HepG2 (cell line): ENCODE measurements at regions not wholly inside any gene's neighbourhood (a gene's known extent, or its start where the extent isn't known, plus 50 kb on each side); places are given as distances from the start of the nearest gene placed in this dataset.

Experiments
- ATAC-seq: fragments of 200-7000 bp; cut with Tn5 transposase; 3 replicates; pipeline ENCODE4 v1.9.1; 2020; ENCODE audit warnings: mild to moderate bottlenecking, moderate library complexity
- BruUV-seq: library from RNA; stranded (reverse); fragments of 400-500 nt; replicated peaks from 2 replicates; lab custom pipeline; 2021; lab: Mats Ljungman, UMichigan
- CTCF ChIA-PET: fragments of 300-600 bp; formaldehyde crosslinking; extraction: SDS; loops from one replicate; lab custom pipeline; 2021; ENCODE audit warnings: low total read pairs, inconsistent platforms, low intra/inter-chr PET ratio; lab: Yijun Ruan, JAX
- POLR2A ChIA-PET: fragments of 350-600 bp; sonication (Branson Sonifier 250); formaldehyde crosslinking; loops from one replicate; lab custom pipeline; 2020; ENCODE audit warnings: antibody characterized with exemption, inconsistent platforms; lab: Yijun Ruan, JAX
- DNase-seq: peaks from one replicate; pipeline ENCODE4 v3.0.0-alpha.2; 2015; ENCODE audit warnings: low spot score
- FAIRE-seq: peaks from 3 replicates; lab custom pipeline; 2011; peaks lifted over from hg19 to GRCh38; lab: Jason Lieb, UNC
- H2AFZ ChIP-seq: one replicate; pipeline ENCODE4 v1.6.1; 2011; ENCODE audit warnings: low read length, inconsistent platforms
- H3K27ac ChIP-seq: fragments of 300-600 bp; 3 replicates; pipeline ENCODE4 v1.8.0; 2011; ENCODE audit warnings: mixed run types, mild to moderate bottlenecking, mixed read lengths, low read length, inconsistent platforms; ENCODE audit not compliant: insufficient read depth; ENCODE audit errors: extremely low read length
- H3K27me3 ChIP-seq, 2 experiments: fragments of 200-600 bp in 1 of 2; 2 replicates in 1 of 2; 3 replicates in 1 of 2; pipeline versions ENCODE4 v1.6.0 to v1.8.0; 2011; ENCODE audit warnings: low read length in 2 of 2, mild to moderate bottlenecking in 2 of 2, moderate library complexity in 2 of 2, inconsistent platforms in 1 of 2; ENCODE audit not compliant: insufficient read depth in 2 of 2, control insufficient read depth in 1 of 2
- H3K36me3 ChIP-seq, 2 experiments: fragments of 200-600 bp in 1 of 2; replicated peaks in 1 of 2; 2 replicates in 1 of 2; 3 replicates in 1 of 2; pipeline versions ENCODE4 v1.5.1 to v1.8.0; 2011; ENCODE audit warnings: low read length in 2 of 2, inconsistent platforms in 1 of 2; ENCODE audit not compliant: insufficient read depth in 2 of 2, control insufficient read depth in 1 of 2
- H3K4me1 ChIP-seq: 2 replicates; pipeline ENCODE4 v1.5.1; 2012; ENCODE audit warnings: low read length, inconsistent platforms; ENCODE audit not compliant: insufficient read depth
- H3K4me2 ChIP-seq: 2 replicates; pipeline ENCODE4 v1.6.0; 2011; ENCODE audit warnings: low read depth, low read length, inconsistent platforms
- H3K4me3 ChIP-seq, 3 experiments: fragments of 200-600 bp in 1 of 3; sonication (generic), shearing (Covaris generic) in 1 of 3; replicated peaks in 1 of 3; 2 replicates each; pipeline ENCODE4 v1.5.1; 2011 to 2016; ENCODE audit warnings: low read length in 3 of 3, inconsistent platforms in 2 of 3, low read depth in 2 of 3, mild to moderate bottlenecking in 2 of 3, control low read depth in 1 of 3, mixed read lengths in 1 of 3; ENCODE audit not compliant: insufficient read depth in 1 of 3
- H3K79me2 ChIP-seq: one replicate; pipeline ENCODE4 v1.6.1; 2011; ENCODE audit warnings: low read length, inconsistent platforms; ENCODE audit not compliant: insufficient read depth
- H3K9ac ChIP-seq: 2 replicates; pipeline ENCODE4 v1.6.0; 2011; ENCODE audit warnings: mild to moderate bottlenecking, low read depth, low read length, inconsistent platforms; ENCODE audit not compliant: insufficient read depth
- H3K9me3 ChIP-seq: 2 replicates; pipeline ENCODE4 v1.5.1; 2012; ENCODE audit warnings: mild to moderate bottlenecking, low read length
- H4K20me1 ChIP-seq: 2 replicates; pipeline ENCODE4 v1.6.0; 2011; ENCODE audit warnings: inconsistent platforms, mild to moderate bottlenecking, low read length, moderate library complexity; ENCODE audit not compliant: insufficient read depth
- CEBPB ChIP-seq: IDR thresholded peaks from 2 replicates; pipeline ENCODE4 v1.6.1; 2011; ENCODE audit warnings: low read depth, low read length, improper control_type of control experiment, borderline replicate concordance
- EZH2 ChIP-seq: conservative IDR thresholded peaks from 2 replicates; pipeline ENCODE4 v1.6.1; 2012; ENCODE audit warnings: mild to moderate bottlenecking, low read depth, low read length, moderate library complexity
- FOSL2 ChIP-seq: sonication (generic); formaldehyde crosslinking; IDR thresholded peaks from 2 replicates; pipeline ENCODE4 v1.4.0; 2020; ENCODE audit warnings: missing genetic modification reagents
- JUND ChIP-seq: sonication (generic); formaldehyde crosslinking; IDR thresholded peaks from 2 replicates; pipeline ENCODE4 v1.8.0; 2022; ENCODE audit warnings: mild to moderate bottlenecking, missing genetic modification reagents
- KDM4B ChIP-seq: sonication (generic); formaldehyde crosslinking; IDR thresholded peaks from 2 replicates; pipeline ENCODE4 v1.4.0; 2020; ENCODE audit warnings: missing genetic modification reagents
- MEIS2 ChIP-seq: sonication (generic); formaldehyde crosslinking; IDR thresholded peaks from 2 replicates; pipeline ENCODE4 v1.9.0; 2021; ENCODE audit warnings: mild to moderate bottlenecking, missing genetic modification reagents
- MYNN ChIP-seq: sonication (generic); formaldehyde crosslinking; IDR thresholded peaks from 2 replicates; pipeline ENCODE4 v1.4.0; 2020; ENCODE audit warnings: mild to moderate bottlenecking, low read depth, missing genetic modification reagents
- TEAD3 ChIP-seq: optimal IDR thresholded peaks from 2 replicates; pipeline ENCODE3; 2016; ENCODE audit warnings: borderline replicate concordance
- WGBS: methylation state at CpG from one replicate; pipeline ENCODE4 v1.1.6; 2017; ENCODE audit warnings: low lambda C conversion rate; 5-methylcytosine and 5-hydroxymethylcytosine counted together
- in situ Hi-C: cut with HindIII; loops from 2 replicates; pipeline ENCODE4 v1.10.0; 2017; ENCODE audit warnings: low pct_unique_long_range_greater_than_20kb; ENCODE audit not compliant: extremely low pct_ligation_motif_present
- intact Hi-C: fragments of 100-400 bp; cut with micrococcal nuclease; formaldehyde crosslinking; loops from one replicate; pipeline ENCODE4 v1.10.0; 2022; ENCODE audit not compliant: unreplicated experiment
- TF ChIP-seq, protein P1 (sequence below): sonication (generic); formaldehyde crosslinking; IDR thresholded peaks from 2 replicates; pipeline ENCODE4 v1.5.1; 2020; ENCODE audit warnings: mild to moderate bottlenecking, moderate library complexity, missing genetic modification reagents
- TF ChIP-seq, protein P2 (sequence below): sonication (generic); formaldehyde crosslinking; IDR thresholded peaks from 2 replicates; pipeline ENCODE4 v1.5.1; 2020; ENCODE audit warnings: mild to moderate bottlenecking, missing genetic modification reagents, borderline replicate concordance

DNA sequence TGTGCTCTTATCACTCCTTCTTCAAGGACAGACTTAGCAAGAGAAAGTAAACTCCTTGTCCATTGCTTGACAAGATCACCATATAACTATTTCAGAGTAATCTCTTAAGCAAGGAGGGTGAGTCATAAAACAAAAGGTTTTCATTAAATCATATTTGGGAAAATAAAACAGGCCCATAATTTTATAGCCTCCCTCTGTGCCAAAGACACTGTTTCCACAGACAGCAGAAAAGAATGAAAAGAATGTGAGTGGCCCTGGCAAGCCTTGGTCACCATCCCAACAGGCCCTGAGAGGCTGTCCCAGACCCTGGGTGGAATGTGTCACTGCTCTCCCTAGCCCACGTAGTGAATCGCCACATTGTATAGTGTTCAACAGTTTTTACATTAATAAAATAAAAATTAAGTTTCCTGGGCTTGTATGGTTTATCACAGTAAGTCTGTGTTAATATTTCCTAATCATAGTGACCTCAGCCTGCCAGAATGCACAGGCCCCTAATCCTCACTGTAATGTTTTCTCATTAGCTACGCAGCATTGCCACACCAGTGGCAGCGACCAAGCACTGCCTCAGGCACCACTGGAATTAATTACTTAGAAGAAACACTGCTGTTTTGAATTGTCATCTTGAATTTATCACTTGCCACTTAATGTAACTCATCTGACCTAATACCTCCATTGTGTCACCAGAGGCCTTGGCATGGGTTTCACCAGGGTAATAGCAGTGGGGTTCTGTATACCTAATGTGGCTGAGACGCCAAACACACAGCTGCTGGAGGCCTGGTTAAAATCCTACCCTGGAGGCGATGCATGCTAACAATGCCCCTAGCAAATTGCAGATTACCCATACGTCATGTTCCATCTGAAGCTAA is 401.9 kb downstream of the LNPK start:
- POLR2A ChIA-PET: no interaction called here
- ATAC-seq (peak; percentile 79), FAIRE-seq (no peak), DNase-seq (no peak)
- TF ChIP-seq FOSL2 (CRISPR knock-in tag) (0 out of 2 replicates have a peak, but pooled peaks have one; percentile 27), TEAD3 (CRISPR knock-in tag) (peak; percentile 51), MYNN (CRISPR knock-in tag) (no peak), CEBPB (0 out of 2 replicates have a peak, but pooled peaks have one; percentile 21)
- Histone ChIP-seq H3K27ac (no peak overlapping the region), H3K9ac (no peak overlapping the region), H3K79me2 (peaks cover 46% of the 10 kb centered on the region), H3K4me1 (peaks cover 54% of the 10 kb centered on the region), H3K9me3 (no peaks in the 10 kb centered on the region), H2AFZ (no peak overlapping the region), H3K27me3 (no peaks in the 10 kb centered on the region), H3K36me3 (no peaks in the 10 kb centered on the region), H3K4me3 (no peak overlapping the region), H4K20me1 (no peaks in the 10 kb centered on the region), H3K4me2 (no peak overlapping the region)
- CTCF ChIA-PET: no interaction called here
- WGBS: 66% methylated on average over 7 of the region's 7 CpGs
- intact Hi-C loops (loop anchor here (10.0 kb wide), 1 partner anchor 405 kb away; the partner anchor contains the start of gene LNPK), in situ Hi-C loops (no loop called here)
- no TSS peak for BruUV-seq

DNA sequence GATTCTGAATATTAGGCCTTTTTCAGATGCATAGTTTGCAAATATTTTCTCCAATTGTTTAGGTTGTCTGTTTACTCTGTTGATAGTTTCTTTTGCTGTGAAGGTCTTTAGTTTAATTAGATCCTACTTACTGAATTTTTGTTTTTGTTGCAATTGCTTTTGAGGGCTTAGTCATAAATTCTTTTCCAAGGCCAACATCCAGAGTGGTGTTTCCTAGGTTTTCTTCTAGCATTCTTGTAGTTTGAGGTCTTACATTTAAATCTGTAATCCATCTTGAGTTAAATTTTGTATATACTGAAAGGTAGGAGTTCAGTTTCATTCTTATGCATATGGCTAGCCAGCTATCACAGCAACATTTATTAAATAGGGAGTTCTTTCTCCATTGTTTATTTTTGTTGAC is 404.8 kb downstream of the LNPK start:
- H3K27ac ChIP-seq: no peak overlapping the region
- DNase-seq: no peak
- H3K4me1 ChIP-seq: peaks cover 49% of the 10 kb centered on the region
- H3K4me2 ChIP-seq: peak overlapping the region; percentile 8; the same call in 1 of the 2 replicates
- H3K36me3 ChIP-seq: no peaks in the 10 kb centered on the region
- no peaks in the 10 kb centered on the region for H3K9me3 ChIP-seq
- ChIA-PET POLR2A (interaction anchor here (2.7 kb wide), 1 partner anchor 9 kb away, joined by 10 read pairs; no protein-coding TSS in a partner anchor), CTCF (no interaction called here)
- no peak for ATAC-seq
- H3K79me2 ChIP-seq: peaks cover 48% of the 10 kb centered on the region
- FAIRE-seq: no peak
- no peaks in the 10 kb centered on the region for H3K27me3 ChIP-seq
- in situ Hi-C loops: no loop called here
- H4K20me1 ChIP-seq: no peaks in the 10 kb centered on the region
- no TSS peak for BruUV-seq
- intact Hi-C loops: no loop called here
- H2AFZ ChIP-seq: no peak overlapping the region
- H3K4me3 ChIP-seq: no peak overlapping the region
- H3K9ac ChIP-seq: no peak overlapping the region
- TF ChIP-seq EZH2 (no peak), JUND (CRISPR knock-in tag) (no peak), TEAD3 (CRISPR knock-in tag) (no peak), KDM4B (CRISPR knock-in tag) (no peak), MEIS2 (CRISPR knock-in tag) (no peak)
- TF ChIP-seq, protein P1, sequence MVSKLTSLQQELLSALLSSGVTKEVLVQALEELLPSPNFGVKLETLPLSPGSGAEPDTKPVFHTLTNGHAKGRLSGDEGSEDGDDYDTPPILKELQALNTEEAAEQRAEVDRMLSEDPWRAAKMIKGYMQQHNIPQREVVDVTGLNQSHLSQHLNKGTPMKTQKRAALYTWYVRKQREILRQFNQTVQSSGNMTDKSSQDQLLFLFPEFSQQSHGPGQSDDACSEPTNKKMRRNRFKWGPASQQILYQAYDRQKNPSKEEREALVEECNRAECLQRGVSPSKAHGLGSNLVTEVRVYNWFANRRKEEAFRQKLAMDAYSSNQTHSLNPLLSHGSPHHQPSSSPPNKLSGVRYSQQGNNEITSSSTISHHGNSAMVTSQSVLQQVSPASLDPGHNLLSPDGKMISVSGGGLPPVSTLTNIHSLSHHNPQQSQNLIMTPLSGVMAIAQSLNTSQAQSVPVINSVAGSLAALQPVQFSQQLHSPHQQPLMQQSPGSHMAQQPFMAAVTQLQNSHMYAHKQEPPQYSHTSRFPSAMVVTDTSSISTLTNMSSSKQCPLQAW (CRISPR knock-in tag): no peak
- TF ChIP-seq, protein P2, sequence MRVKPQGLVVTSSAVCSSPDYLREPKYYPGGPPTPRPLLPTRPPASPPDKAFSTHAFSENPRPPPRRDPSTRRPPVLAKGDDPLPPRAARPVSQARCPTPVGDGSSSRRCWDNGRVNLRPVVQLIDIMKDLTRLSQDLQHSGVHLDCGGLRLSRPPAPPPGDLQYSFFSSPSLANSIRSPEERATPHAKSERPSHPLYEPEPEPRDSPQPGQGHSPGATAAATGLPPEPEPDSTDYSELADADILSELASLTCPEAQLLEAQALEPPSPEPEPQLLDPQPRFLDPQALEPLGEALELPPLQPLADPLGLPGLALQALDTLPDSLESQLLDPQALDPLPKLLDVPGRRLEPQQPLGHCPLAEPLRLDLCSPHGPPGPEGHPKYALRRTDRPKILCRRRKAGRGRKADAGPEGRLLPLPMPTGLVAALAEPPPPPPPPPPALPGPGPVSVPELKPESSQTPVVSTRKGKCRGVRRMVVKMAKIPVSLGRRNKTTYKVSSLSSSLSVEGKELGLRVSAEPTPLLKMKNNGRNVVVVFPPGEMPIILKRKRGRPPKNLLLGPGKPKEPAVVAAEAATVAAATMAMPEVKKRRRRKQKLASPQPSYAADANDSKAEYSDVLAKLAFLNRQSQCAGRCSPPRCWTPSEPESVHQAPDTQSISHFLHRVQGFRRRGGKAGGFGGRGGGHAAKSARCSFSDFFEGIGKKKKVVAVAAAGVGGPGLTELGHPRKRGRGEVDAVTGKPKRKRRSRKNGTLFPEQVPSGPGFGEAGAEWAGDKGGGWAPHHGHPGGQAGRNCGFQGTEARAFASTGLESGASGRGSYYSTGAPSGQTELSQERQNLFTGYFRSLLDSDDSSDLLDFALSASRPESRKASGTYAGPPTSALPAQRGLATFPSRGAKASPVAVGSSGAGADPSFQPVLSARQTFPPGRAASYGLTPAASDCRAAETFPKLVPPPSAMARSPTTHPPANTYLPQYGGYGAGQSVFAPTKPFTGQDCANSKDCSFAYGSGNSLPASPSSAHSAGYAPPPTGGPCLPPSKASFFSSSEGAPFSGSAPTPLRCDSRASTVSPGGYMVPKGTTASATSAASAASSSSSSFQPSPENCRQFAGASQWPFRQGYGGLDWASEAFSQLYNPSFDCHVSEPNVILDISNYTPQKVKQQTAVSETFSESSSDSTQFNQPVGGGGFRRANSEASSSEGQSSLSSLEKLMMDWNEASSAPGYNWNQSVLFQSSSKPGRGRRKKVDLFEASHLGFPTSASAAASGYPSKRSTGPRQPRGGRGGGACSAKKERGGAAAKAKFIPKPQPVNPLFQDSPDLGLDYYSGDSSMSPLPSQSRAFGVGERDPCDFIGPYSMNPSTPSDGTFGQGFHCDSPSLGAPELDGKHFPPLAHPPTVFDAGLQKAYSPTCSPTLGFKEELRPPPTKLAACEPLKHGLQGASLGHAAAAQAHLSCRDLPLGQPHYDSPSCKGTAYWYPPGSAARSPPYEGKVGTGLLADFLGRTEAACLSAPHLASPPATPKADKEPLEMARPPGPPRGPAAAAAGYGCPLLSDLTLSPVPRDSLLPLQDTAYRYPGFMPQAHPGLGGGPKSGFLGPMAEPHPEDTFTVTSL (CRISPR knock-in tag): no peak
